K562 (cell line): ENCODE measurements at regions not wholly inside any gene's neighbourhood (a gene's known extent, or its start where the extent isn't known, plus 50 kb on each side); places are given as distances from the start of the nearest gene placed in this dataset.

Experiments
- ATAC-seq: fragments of 200-7000 bp; cut with Tn5 transposase; 3 replicates; pipeline ENCODE4 v1.9.1; 2020; ENCODE audit warnings: moderate library complexity
- BruUV-seq: library from RNA; stranded (reverse); fragments of 400-500 nt; replicated peaks from 2 replicates; lab custom pipeline; 2021; lab: Mats Ljungman, UMichigan
- CTCF ChIA-PET: fragments of 300-600 bp; formaldehyde crosslinking; extraction: SDS; loops from one replicate; lab custom pipeline; 2021; ENCODE audit warnings: low intra/inter-chr PET ratio; lab: Yijun Ruan, JAX
- POLR2A ChIA-PET: fragments of 300-600, 350-650 bp; sonication (Branson Sonifier 250); formaldehyde crosslinking; extraction: SDS; loops from one replicate; lab custom pipeline; 2021; ENCODE audit warnings: antibody characterized with exemption, inconsistent platforms; lab: Yijun Ruan, JAX
- DNase-seq, 4 experiments: peaks; one replicate each; pipeline versions ENCODE4 v3.0.0 to v3.0.0-alpha.2; 2011 to 2018; ENCODE audit warnings: low spot score in 3 of 4, mixed read lengths in 3 of 4; ENCODE audit errors: extremely low read depth in 1 of 4
- FAIRE-seq: peaks from 2 replicates; lab custom pipeline; 2011; peaks lifted over from hg19 to GRCh38; lab: Jason Lieb, UNC
- H2AFZ ChIP-seq: 2 replicates; pipeline ENCODE4 v1.6.0; 2011; ENCODE audit warnings: low read depth, low read length, control low read depth, inconsistent platforms
- H3K27ac ChIP-seq: fragments of 200-600 bp; 3 replicates; pipeline ENCODE4 v1.8.0; 2011; ENCODE audit warnings: low read depth, mild to moderate bottlenecking, control low read depth, inconsistent platforms, low read length, moderate library complexity, mixed read lengths; ENCODE audit errors: extremely low read depth
- H3K27me3 ChIP-seq, 2 experiments: fragments of 300-600 bp in 1 of 2; 2 replicates in 1 of 2; 3 replicates in 1 of 2; pipeline versions ENCODE4 v1.6.0 to v1.8.0; 2011; ENCODE audit warnings: inconsistent platforms in 2 of 2, low read length in 2 of 2, mild to moderate bottlenecking in 1 of 2, mixed read lengths in 1 of 2, moderate library complexity in 1 of 2; ENCODE audit not compliant: control insufficient read depth in 2 of 2, insufficient read depth in 2 of 2
- H3K36me3 ChIP-seq: fragments of 300-600 bp; 3 replicates; pipeline ENCODE4 v1.8.0; 2011; ENCODE audit warnings: mild to moderate bottlenecking, low read length, inconsistent platforms; ENCODE audit not compliant: control insufficient read depth, insufficient read depth
- H3K4me1 ChIP-seq, 2 experiments: fragments of 200-600 bp in 1 of 2; replicated peaks in 1 of 2; 2 replicates in 1 of 2; 3 replicates in 1 of 2; pipeline versions ENCODE4 v1.5.1 to v1.8.0; 2011; ENCODE audit warnings: inconsistent platforms in 2 of 2, low read length in 2 of 2, mild to moderate bottlenecking in 1 of 2, mixed read lengths in 1 of 2, moderate library complexity in 1 of 2; ENCODE audit not compliant: control insufficient read depth in 2 of 2, insufficient read depth in 2 of 2
- H3K4me2 ChIP-seq: 2 replicates; pipeline ENCODE4 v1.6.1; 2011; ENCODE audit warnings: low read length, control low read depth, inconsistent platforms, mixed read lengths; ENCODE audit not compliant: insufficient read depth
- H3K4me3 ChIP-seq: fragments of 200-600 bp; sonication (generic), shearing (Covaris generic); 2 replicates; pipeline ENCODE4 v1.5.1; 2016; ENCODE audit warnings: control low read depth, inconsistent platforms
- H3K79me2 ChIP-seq: fragments of 200-600 bp; 3 replicates; pipeline ENCODE4 v1.8.0; 2011; ENCODE audit warnings: low read length, inconsistent platforms; ENCODE audit not compliant: control insufficient read depth, insufficient read depth
- H3K9ac ChIP-seq, 2 experiments: 2 replicates each; pipeline versions ENCODE4 v1.6.0 to v1.6.1; 2011; ENCODE audit warnings: low read depth in 2 of 2, low read length in 2 of 2, control low read depth in 1 of 2, inconsistent platforms in 1 of 2, mild to moderate bottlenecking in 1 of 2, mixed read lengths in 1 of 2; ENCODE audit not compliant: insufficient read depth in 1 of 2
- H3K9me1 ChIP-seq: one replicate; pipeline ENCODE4 v1.6.0; 2011; ENCODE audit warnings: inconsistent platforms, mild to moderate bottlenecking, low read length, moderate library complexity; ENCODE audit not compliant: control insufficient read depth, insufficient read depth
- H3K9me3 ChIP-seq: replicated peaks from 2 replicates; pipeline ENCODE4 v1.5.1; 2011; ENCODE audit warnings: low read depth, low read length, inconsistent platforms; ENCODE audit not compliant: control insufficient read depth, insufficient read depth
- H4K20me1 ChIP-seq: replicated peaks from 2 replicates; pipeline ENCODE4 v1.6.1; 2011; ENCODE audit warnings: low read length, inconsistent platforms, mixed read lengths; ENCODE audit not compliant: control insufficient read depth, insufficient read depth
- ATF4 ChIP-seq: fragments of 450-650 bp; formaldehyde crosslinking; IDR thresholded peaks from 2 replicates; pipeline ENCODE4 v1.4.0; 2022; ENCODE audit warnings: mild to moderate bottlenecking, moderate library complexity
- DACH1 ChIP-seq: fragments of 450-650 bp; IDR thresholded peaks from 2 replicates; pipeline ENCODE4 v1.6.1; 2018; ENCODE audit not compliant: partially characterized antibody
- DDX20 ChIP-seq: fragments of 450-650 bp; IDR thresholded peaks from 2 replicates; pipeline ENCODE4 v1.6.1; 2016; ENCODE audit warnings: missing genetic modification characterization, low read depth, mild to moderate bottlenecking, missing compliant biosample characterization, moderate library complexity
- JUNB ChIP-seq: fragments of 450-650 bp; formaldehyde crosslinking; conservative IDR thresholded peaks from 2 replicates; pipeline ENCODE4 v1.4.0; 2020; ENCODE audit warnings: mild to moderate bottlenecking
- PBX2 ChIP-seq, 2 experiments: IDR thresholded peaks in 1 of 2; conservative IDR thresholded peaks in 1 of 2; 2 replicates each; pipeline ENCODE4 v1.6.1; 2016; ENCODE audit warnings: low read depth in 2 of 2, mild to moderate bottlenecking in 1 of 2, missing compliant biosample characterization in 1 of 2, missing genetic modification characterization in 1 of 2, moderate library complexity in 1 of 2
- PTTG1 ChIP-seq: fragments of 450-650 bp; IDR thresholded peaks from 2 replicates; pipeline ENCODE4 v1.6.1; 2016; ENCODE audit warnings: low read depth, mild to moderate bottlenecking, missing genetic modification characterization, missing compliant biosample characterization
- STAT5A ChIP-seq: IDR thresholded peaks from 2 replicates; pipeline ENCODE4 v1.6.1; 2012; ENCODE audit warnings: low read length, inconsistent platforms, borderline replicate concordance
- TAF9B ChIP-seq: fragments of 450-650 bp; IDR thresholded peaks from 2 replicates; pipeline ENCODE4 v1.6.1; 2018; ENCODE audit warnings: mild to moderate bottlenecking; ENCODE audit not compliant: partially characterized antibody
- ZNF174 ChIP-seq: fragments of 250-450 bp; sonication (Bioruptor Pico); IDR thresholded peaks from 2 replicates; pipeline ENCODE4 v1.4.0; 2020; ENCODE audit warnings: mild to moderate bottlenecking
- ZNF175 ChIP-seq: fragments of 200-800 bp; sonication (Bioruptor generic); IDR thresholded peaks from 2 replicates; pipeline ENCODE4 v1.6.1; 2016; ENCODE audit warnings: low read depth, mild to moderate bottlenecking, missing genetic modification characterization, missing compliant biosample characterization
- ZNF280B ChIP-seq: fragments of 250-450 bp; sonication (Bioruptor Pico); IDR thresholded peaks from 2 replicates; pipeline ENCODE4 v1.5.1; 2021; ENCODE audit warnings: mild to moderate bottlenecking
- ZNF395 ChIP-seq: fragments of 200-800 bp; sonication (Bioruptor generic); IDR thresholded peaks from 2 replicates; pipeline ENCODE4 v1.6.1; 2017; ENCODE audit warnings: missing genetic modification characterization, missing compliant biosample characterization
- ZNF507 ChIP-seq: conservative IDR thresholded peaks from 2 replicates; pipeline ENCODE4 v1.6.1; 2017; ENCODE audit warnings: missing genetic modification characterization, missing compliant biosample characterization
- WGBS: fragments of 100-300 bp; shearing (Covaris generic); methylation state at CpG from one replicate; pipeline ENCODE4 v1.1.6; 2016; ENCODE audit warnings: low coverage, mixed read lengths; ENCODE audit not compliant: insufficient coverage; ENCODE audit errors: missing lambda C conversion rate; 5-methylcytosine and 5-hydroxymethylcytosine counted together
- in situ Hi-C: fragments of 300-500 bp; cut with MboI; formaldehyde crosslinking; loops from 4 replicates; pipeline ENCODE4 v1.15.0; 2018; ENCODE audit warnings: inconsistent platforms, mixed read lengths
- intact Hi-C: fragments of 100-400 bp; cut with micrococcal nuclease; formaldehyde crosslinking; loops from 2 replicates; pipeline ENCODE4 v1.14.2; 2022

- TF ChIP-seq ZNF395 (CRISPR knock-in tag): no peak
- no peak for TF ChIP-seq STAT5A
- TF ChIP-seq DDX20 (tag): no peak
Observed at GRCh38 chr12:42707312-42708226, 118.0 kb upstream of the PRICKLE1 start (continued).

- no peaks in the 10 kb centered on the region for H4K20me1 ChIP-seq
- H3K27ac ChIP-seq: no peak overlapping the region
- no TSS peak for BruUV-seq
- FAIRE-seq (no peak), DNase-seq (no peak), ATAC-seq (no peak)
- no peaks in the 10 kb centered on the region for H3K79me2 ChIP-seq
- no peaks in the 10 kb centered on the region for H3K9me1 ChIP-seq
- H3K4me1 ChIP-seq: no peaks in the 10 kb centered on the region
- intact Hi-C loops: no loop called here
- no peak overlapping the region for H3K4me3 ChIP-seq
- ChIA-PET POLR2A (no interaction called here), CTCF (no interaction called here)
- in situ Hi-C loops: no loop called here
- H3K9ac ChIP-seq: no peak overlapping the region
- WGBS: 7% methylated on average over 1 of the region's 1 CpG
- H3K27me3 ChIP-seq: no peaks in the 10 kb centered on the region
- H3K9me3 ChIP-seq: no peaks in the 10 kb centered on the region
- H3K4me2 ChIP-seq: no peak overlapping the region
- H2AFZ ChIP-seq: no peak overlapping the region
- H3K36me3 ChIP-seq: no peaks in the 10 kb centered on the region
- no peak for TF ChIP-seq TAF9B
- TF ChIP-seq ATF4 (CRISPR knock-in tag): no peak
- no peak for TF ChIP-seq ZNF280B (CRISPR knock-in tag)
- TF ChIP-seq PBX2 (CRISPR knock-in tag; IDR thresholded peaks at IDR 0.05; ENCODE audit: low read depth): no peak
- no peak for TF ChIP-seq PBX2 (tag; conservative IDR thresholded peaks at IDR 0.05; ENCODE audit: low read depth)
- no peak for TF ChIP-seq DACH1
- no peak for TF ChIP-seq ZNF507 (tag)
- TF ChIP-seq ZNF175 (CRISPR knock-in tag): no peak
- no peak for TF ChIP-seq JUNB (CRISPR knock-in tag)
- no peak for TF ChIP-seq ZNF174
- TF ChIP-seq PTTG1 (tag): no peak
Observed at GRCh38 chr12:42706321-42706720, 116.8 kb upstream of the PRICKLE1 start.
